Kidney (tissue), 13 donors: ENCODE measurements at regions not wholly inside any gene's neighbourhood (a gene's known extent, or its start where the extent isn't known, plus 50 kb on each side); places are given as distances from the start of the nearest gene placed in this dataset.
"Not testable (repeated sequence)": the region's sequence is repeated elsewhere in the genome, so short reads cannot be mapped to it uniquely, and the experiment has no call there.

Source experiments
- DNase-seq, 5 donors: peaks; one replicate each; pipeline ENCODE4 v3.0.0-alpha.2; 2013 to 2020
- FAIRE-seq: peaks from 2 replicates; lab custom pipeline; 2012; peaks lifted over from hg19 to GRCh38; lab: Jason Lieb, UNC
- H3K27ac ChIP-seq, 2 donors: one replicate each; pipeline ENCODE4 v1.7.0; 2013; ENCODE audit warnings: low read depth in 2 of 2, low read length in 2 of 2, inconsistent platforms in 1 of 2
- H3K27me3 ChIP-seq: one replicate; pipeline ENCODE4 v1.7.1; 2013; ENCODE audit warnings: low read length, inconsistent platforms; ENCODE audit not compliant: control insufficient read depth, insufficient read depth
- H3K36me3 ChIP-seq, 3 donors: one replicate each; pipeline versions ENCODE4 v1.7.0 to v1.7.1; 2013; ENCODE audit warnings: low read length in 3 of 3, control low read depth in 1 of 3, inconsistent platforms in 1 of 3; ENCODE audit not compliant: insufficient read depth in 3 of 3, control insufficient read depth in 2 of 3
- H3K4me1 ChIP-seq, 3 donors: one replicate each; pipeline versions ENCODE4 v1.7.0 to v1.7.1; 2013; ENCODE audit warnings: low read length in 3 of 3, inconsistent platforms in 1 of 3, low read depth in 1 of 3; ENCODE audit not compliant: control insufficient read depth in 2 of 3, insufficient read depth in 2 of 3
- H3K4me3 ChIP-seq, 3 donors: one replicate each; pipeline versions ENCODE4 v1.7.0 to v1.8.1; 2013; ENCODE audit warnings: low read length in 3 of 3, control low read depth in 1 of 3, inconsistent platforms in 1 of 3
- H3K9ac ChIP-seq, 3 donors: one replicate each; pipeline versions ENCODE4 v1.7.0 to v1.7.1; 2013; ENCODE audit warnings: low read length in 3 of 3, control low read depth in 1 of 3, inconsistent platforms in 1 of 3
- H3K9me3 ChIP-seq, 3 donors: one replicate each; pipeline versions ENCODE4 v1.7.0 to v1.7.1; 2013; ENCODE audit warnings: low read length in 3 of 3, control low read depth in 1 of 3, inconsistent platforms in 1 of 3; ENCODE audit not compliant: control insufficient read depth in 2 of 3, insufficient read depth in 1 of 3
- intact Hi-C: fragments of 100-400 bp; cut with DNase I; formaldehyde crosslinking; loops from one replicate; pipeline ENCODE4 v1.11.1; 2022
- TF ChIP-seq, protein P1 (sequence below): IDR thresholded peaks from 3 replicates; pipeline ENCODE4 v1.5.1; 2012; ENCODE audit warnings: mild to moderate bottlenecking, moderate library complexity, borderline replicate concordance; ENCODE audit not compliant: insufficient read depth; ENCODE audit errors: extremely low read depth
- donor health status: control.
- donor health status: control.
- donor health status: control.
- donor health status: control.
- donor health status: control.
- donor health status: DM: yes; HTN: yes; CAD: no.
- donor health status: Normal renal cell carcinoma (clear cell type).

DNA sequence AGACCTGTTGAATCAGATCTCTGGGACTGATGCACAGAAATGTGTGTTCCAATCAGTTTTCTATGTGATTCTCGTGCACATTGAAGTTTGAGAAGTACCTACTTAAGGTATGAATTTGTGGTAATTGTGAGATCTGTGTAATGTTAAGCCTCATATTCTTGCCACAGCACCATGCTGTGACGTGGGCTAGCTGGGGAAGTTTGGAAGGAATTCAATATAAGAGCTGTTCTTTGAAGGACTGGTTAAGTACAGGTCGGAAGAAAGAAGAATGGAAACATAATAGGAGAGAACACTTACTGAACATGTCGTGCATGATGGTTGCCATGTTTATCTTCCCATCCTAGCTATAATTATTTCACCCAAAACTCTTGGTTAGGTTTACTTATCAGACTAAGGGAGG, 79.7 kb upstream of the CXXC4 start:
- no peak for DNase-seq
- no peaks in the 10 kb centered on the region for H3K9me3 ChIP-seq
- no peaks in the 10 kb centered on the region for H3K4me1 ChIP-seq
- no peak for FAIRE-seq
- no peak overlapping the region for H3K4me3 ChIP-seq
- no peaks in the 10 kb centered on the region for H3K27me3 ChIP-seq
- TF ChIP-seq, protein P1, sequence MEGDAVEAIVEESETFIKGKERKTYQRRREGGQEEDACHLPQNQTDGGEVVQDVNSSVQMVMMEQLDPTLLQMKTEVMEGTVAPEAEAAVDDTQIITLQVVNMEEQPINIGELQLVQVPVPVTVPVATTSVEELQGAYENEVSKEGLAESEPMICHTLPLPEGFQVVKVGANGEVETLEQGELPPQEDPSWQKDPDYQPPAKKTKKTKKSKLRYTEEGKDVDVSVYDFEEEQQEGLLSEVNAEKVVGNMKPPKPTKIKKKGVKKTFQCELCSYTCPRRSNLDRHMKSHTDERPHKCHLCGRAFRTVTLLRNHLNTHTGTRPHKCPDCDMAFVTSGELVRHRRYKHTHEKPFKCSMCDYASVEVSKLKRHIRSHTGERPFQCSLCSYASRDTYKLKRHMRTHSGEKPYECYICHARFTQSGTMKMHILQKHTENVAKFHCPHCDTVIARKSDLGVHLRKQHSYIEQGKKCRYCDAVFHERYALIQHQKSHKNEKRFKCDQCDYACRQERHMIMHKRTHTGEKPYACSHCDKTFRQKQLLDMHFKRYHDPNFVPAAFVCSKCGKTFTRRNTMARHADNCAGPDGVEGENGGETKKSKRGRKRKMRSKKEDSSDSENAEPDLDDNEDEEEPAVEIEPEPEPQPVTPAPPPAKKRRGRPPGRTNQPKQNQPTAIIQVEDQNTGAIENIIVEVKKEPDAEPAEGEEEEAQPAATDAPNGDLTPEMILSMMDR: no peak
- no peak overlapping the region for H3K27ac ChIP-seq
- H3K36me3 ChIP-seq: no peaks in the 10 kb centered on the region
- H3K9ac ChIP-seq: no peak overlapping the region
- intact Hi-C loops: no loop called here

GRCh38 chr4:104575278-104575677, 80.6 kb upstream of the CXXC4 start:
- Histone ChIP-seq H3K4me3 (no peak overlapping the region), H3K4me1 (no peaks in the 10 kb centered on the region), H3K9me3 (no peaks in the 10 kb centered on the region), H3K27me3 (no peaks in the 10 kb centered on the region), H3K36me3 (no peaks in the 10 kb centered on the region), H3K9ac (no peak overlapping the region), H3K27ac (no peak overlapping the region)
- intact Hi-C loops: no loop called here
- DNase-seq: no peak
- TF ChIP-seq, protein P1: no peak
- no peak for FAIRE-seq

DNA sequence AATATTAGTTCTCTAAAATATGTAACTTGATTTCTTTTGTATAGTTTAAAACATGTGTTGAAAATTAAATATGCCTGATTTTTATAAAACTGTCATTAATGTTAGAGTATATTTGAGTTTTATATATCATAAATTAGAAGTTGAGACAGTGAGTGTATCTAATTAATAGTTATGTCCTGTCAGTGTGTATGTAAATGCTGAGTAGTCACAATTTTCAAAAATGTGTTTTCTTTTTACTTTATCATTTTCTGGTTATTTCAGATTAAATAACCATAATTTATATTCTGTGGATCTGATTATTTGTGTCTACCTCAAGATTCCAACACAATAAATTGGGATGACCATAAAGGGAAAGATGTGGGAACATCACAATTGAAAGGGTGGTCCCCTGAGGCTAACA, 82.7 kb upstream of the CXXC4 start:
- Histone ChIP-seq H3K4me1 (no peaks in the 10 kb centered on the region), H3K9ac (no peak overlapping the region), H3K9me3 (no peaks in the 10 kb centered on the region), H3K27me3 (no peaks in the 10 kb centered on the region), H3K4me3 (no peak overlapping the region), H3K27ac (no peak overlapping the region), H3K36me3 (no peaks in the 10 kb centered on the region)
- no peak for DNase-seq
- TF ChIP-seq, protein P1: no peak
- intact Hi-C loops: no loop called here
- FAIRE-seq: peak; percentile 90

DNA sequence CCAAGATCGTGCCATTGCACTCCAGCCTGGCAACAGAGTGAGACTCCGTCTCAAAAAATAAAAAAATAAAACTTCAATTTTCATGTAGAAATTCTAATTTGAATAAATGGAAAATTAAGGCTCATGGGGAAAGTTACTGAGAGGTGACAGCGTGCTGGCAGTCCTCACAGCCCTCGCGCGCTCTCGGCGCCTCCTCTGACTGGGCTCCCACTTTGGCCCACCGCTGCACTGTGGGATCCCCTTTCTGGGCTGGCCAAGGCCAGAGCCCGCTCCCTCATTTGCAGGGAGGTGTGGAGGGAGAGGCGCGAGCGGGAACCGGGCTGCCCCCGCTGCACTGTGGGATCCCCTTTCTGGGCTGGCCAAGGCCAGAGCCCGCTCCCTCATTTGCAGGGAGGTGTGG, 86.8 kb upstream of the CXXC4 start:
- H3K9ac ChIP-seq, H3K4me1 ChIP-seq, intact Hi-C loops, H3K27ac ChIP-seq, H3K27me3 ChIP-seq, H3K4me3 ChIP-seq, FAIRE-seq, H3K36me3 ChIP-seq, H3K9me3 ChIP-seq, DNase-seq: not testable (repeated sequence)

DNA sequence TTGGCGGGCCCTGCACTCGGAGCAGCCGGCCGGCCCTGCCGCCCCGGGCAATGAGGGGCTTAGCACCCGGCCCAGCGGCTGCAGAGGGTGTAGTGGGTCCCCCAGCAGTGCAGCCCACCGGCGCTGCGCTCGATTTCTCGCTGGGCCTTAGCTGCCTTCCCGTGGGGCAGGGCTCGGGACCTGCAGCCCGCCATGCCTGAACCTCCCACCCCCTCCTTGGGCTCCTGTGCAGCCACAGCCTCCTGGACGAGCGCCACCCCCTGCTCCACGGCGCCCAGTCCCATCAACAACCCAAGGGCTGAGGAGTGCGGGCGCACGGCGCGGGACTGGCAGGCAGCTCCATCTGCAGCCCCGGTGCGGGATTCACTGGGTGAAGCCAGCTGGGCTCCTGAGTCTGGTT, 87.4 kb upstream of the CXXC4 start:
- FAIRE-seq, H3K27me3 ChIP-seq, H3K9ac ChIP-seq, intact Hi-C loops, H3K9me3 ChIP-seq, H3K36me3 ChIP-seq, H3K4me3 ChIP-seq, H3K4me1 ChIP-seq, H3K27ac ChIP-seq: not testable (repeated sequence)
- DNase-seq: peak in 1 of 5 donors; percentile 39
